HG03103 (cell line): ENCODE measurements at regions not wholly inside any gene's neighbourhood (a gene's known extent, or its start where the extent isn't known, plus 50 kb on each side); places are given as distances from the start of the nearest gene placed in this dataset.

ENCODE experiments used
- ATAC-seq: cut with Tn5 transposase; IDR thresholded peaks from one replicate; pipeline ENCODE4 v1.9.1; 2021; ENCODE audit warnings: low read depth; ENCODE audit not compliant: unreplicated experiment

DNA sequence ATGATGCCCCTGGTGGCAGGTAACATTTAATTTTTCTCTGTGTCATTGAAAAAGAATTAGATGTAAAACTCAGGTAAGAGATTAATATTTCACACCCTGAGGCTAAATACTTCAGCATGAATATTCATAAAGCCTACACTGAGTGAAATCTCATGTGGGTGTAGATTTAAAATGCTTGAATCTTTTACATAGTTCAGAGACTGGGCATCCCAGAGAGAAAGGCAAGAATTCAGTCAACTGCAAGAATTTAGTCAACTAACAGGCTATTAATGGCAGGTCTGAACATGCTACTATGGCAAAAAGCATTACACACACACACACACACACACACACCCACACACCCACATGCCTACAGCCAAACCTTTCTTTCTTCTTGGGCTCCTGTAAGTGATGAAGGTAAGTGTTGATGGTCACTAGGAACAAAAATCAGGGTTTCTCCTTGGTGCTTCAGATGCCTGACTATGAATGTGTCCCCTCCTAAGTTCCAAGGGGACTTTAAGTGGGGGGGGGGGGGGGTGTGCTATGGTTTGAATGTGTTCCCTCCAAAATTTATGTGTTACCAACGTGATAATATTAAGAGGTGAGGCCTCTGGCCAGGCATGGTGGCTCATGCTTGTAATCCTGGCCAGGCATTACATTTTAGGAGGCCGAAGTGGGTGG, 63.7 kb upstream of the PSMD7 start:
- ATAC-seq = no peak

DNA sequence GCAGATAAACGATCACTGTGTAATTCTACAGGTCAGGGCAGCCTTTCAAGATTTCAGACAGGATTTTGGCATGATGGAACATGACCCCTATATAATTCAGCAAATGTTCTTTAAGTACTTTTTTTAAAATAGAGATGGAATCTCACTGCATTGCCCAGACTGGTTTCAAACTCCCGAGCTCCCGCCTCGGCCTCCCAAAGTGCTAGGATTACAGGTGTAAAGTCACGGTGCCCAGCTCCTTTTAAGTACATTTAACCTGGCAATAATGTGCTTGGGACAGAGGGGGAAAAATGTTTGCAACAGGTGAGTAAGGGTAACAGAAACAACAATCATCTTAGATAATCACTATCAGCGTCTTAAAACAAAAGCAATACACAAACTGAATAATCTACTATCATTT, 66.5 kb upstream of the PSMD7 start:
- ATAC-seq = no peak

DNA sequence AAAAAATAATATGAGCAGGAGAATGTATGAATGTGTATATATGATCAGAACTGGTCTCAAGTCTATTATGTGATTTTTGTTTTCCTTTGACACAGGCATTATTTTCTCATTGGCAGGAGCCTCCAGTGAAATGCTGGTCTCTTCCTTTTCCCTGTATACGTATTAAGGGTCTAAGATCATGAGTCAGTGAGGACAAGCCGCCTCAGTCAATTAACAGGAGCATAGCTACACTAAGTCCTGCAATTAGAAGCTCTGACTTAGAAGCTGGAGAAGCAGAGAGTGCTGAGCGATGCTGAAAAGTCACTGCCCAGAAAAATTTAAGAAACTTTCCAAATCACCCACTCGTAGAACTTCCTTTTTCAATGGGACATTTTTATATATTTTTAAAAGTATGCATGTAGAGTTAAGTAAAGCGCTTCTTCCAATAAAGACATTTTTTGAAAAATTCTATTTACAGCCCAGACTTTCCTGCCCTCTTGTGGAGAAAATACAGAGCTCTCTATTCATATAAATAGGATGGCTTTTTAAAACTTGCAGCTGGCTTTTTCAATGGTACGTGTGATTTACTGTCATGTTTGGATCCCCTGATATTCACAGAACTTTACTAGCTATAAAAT, 70.2 kb upstream of the PSMD7 start:
- ATAC-seq = no peak

DNA sequence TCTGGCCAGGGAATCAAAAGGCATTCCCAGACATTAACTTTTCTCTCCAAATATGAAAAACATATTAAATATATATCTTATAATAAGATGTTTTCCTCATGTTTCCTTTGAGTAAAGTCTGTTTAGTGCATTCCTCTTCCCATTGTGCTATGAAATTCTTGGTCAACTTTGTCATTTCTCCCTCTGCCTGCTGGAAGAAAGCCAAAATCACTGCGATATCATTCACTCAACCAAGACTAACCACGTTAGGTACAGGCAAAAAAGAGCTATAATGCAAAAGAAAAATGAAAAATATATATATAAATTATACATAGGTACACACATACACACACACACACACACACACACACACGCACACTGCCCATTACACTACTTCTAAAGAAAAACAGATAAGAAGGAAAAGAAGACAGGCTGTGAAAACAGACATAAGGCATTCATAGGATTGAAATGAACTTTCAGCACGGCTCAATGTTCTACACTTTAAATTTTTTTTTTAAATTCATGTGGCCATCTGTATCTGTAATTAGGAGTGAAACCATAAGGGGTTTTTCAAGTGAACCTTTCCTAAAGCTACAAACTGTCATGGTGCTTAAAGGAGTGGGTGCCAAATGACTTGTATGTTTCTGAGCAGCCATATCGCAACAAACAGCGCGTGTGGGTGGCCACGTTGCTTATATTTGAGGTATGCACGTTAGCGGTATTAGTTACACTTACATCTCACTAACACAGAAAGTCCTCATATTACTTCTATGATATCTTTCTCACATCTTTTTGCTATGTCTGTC, 71.6 kb upstream of the PSMD7 start:
- ATAC-seq = no peak

DNA sequence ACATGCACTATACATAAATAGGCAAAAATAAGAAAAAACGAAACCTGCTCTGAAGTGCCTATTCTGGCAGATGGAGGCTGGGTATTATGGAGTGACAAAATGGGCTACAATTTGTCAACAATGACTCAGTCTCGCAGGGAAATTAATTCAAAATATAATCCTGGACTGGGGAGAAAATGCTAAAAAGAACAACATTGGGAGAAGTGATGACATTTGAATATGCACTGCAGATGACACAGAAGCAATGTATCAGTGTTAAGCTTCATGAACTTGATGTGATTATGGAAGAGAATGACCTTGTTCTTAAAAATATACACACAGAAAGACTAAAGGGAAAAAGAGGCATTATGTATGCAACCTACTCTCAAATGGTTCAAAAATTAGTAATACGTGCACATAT, 74.8 kb upstream of the PSMD7 start:
- no peak for ATAC-seq

DNA sequence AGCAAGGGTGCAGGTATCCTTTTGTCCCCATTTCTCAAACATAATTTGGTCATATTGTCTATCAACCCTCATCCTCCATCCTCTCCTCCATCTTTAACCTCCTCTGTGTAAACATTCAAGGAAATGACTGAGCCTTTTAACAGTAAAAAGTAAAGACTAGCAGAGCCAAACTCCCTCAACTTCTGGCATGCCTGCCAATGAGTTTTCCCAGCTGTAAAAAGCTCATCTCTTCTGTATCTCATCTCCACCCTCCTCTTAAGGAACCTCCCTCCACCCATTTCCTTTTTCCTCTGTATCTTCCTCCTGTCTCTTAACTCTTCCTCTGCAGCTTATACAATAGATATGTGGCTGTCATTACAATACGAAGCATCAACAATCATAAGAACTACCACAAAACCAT, 76.9 kb upstream of the PSMD7 start:
- no peak for ATAC-seq

DNA sequence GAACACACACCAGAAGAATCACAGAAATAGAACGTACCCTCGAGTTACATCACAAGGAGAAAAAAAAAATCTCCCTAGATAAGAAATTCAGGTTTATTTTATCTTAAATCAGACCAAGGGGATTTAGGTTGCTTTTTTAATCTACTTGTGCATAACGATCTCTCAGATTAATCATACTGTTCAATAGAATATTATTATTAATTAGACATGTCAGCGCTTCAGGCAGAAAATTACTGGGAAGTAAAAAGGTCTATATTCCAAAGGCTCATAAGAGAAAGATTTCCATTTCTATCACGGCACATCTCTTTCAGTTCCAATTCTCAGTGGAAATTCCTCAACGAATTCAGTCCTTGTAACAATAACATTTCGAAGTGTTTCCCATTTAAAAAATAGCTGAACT, 77.7 kb upstream of the PSMD7 start:
- no peak for ATAC-seq

DNA sequence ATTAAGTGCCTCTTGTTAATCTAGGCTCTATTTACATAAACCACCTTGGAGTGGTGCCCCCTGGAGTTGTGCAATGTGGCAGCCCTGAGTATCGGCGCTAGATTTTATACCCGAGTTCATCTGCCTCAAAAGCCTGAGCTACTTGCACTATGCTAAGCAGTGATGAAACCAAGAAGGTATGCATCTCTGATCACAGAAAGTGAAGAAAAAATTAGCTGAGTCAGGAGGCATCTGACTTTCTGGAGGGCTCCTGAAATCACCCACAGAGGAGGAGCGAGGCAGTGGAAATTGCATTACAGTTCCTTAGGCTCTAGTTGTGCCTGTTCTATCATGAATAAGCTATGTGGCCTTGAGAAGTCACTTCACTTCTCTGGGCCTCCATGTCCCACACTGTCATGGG, 80.3 kb upstream of the PSMD7 start:
- no peak for ATAC-seq

DNA sequence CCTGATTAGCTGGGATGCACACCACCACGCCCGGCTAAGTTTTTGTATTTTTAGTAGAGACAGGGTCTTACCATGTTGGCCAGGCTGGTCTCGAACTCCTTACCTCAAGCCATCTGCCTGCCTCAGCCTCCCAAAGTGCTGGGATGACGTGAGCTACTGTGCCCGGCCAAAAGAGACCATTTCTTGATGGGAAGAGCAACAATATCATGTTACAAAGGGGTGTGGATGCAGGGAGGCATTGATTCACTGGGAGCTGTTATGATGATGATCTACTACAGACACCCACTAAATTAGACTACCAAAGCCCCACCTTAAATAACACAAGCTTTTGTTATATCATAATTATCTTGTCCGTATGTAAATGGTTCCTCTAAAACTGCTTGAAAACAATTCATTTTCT, 81.4 kb upstream of the PSMD7 start:
- no peak for ATAC-seq

DNA sequence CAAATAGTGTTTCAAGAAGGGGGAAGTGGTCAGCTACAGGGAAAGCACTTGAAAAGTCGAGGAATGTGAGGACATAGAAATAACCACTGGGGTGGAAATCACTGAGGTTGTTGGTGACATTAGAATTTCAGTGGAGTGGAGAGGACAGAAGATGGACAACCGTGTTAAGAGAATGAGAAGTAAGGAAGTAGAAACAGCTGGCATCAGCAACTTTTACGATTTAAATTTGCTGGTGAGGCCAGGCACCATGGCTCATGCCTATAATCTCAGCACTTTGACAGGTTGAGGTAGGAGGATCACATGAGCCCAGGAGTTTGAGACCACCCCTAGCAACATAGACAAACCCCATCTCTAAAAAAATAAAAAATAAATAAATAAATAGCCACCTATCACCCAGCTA, 83.2 kb upstream of the PSMD7 start:
- ATAC-seq = no peak

DNA sequence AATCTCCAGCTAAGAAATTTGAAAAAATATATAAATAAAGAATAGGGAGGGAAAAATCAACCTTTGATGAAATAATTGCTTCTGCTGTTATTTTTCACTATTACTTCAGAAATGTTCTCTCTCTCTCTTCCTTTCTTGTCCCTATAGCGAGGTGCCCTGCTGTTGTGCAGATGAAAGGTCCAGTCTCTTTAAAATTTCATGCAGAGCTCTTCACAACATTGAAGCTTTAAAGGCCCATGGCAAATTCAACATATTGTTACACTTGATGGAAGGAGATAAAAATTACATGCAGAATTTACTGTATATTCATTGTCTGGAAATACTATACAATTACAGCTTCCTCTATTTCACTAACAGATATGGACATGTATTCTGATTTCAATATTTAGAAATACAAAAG, 86.4 kb upstream of the PSMD7 start:
- ATAC-seq = no peak

DNA sequence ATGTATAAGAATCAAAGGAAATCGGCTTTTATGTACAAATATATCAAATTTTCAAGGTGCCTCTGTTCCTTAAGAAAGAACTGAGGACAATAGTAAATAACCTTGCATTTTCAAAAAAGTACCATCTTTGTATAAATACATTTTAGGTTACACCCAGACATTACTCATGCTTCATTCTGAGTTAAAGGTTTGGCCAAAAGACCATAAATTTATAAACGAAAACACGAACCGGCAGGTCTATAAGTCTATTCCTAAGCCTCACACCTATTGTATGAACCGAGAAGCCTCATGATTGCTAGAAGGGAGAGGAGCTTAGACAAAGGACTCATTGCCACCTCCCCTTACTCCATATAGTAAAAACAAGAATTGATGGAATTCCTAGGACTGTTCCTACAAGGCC, 94.6 kb upstream of the PSMD7 start:
- ATAC-seq = no peak

DNA sequence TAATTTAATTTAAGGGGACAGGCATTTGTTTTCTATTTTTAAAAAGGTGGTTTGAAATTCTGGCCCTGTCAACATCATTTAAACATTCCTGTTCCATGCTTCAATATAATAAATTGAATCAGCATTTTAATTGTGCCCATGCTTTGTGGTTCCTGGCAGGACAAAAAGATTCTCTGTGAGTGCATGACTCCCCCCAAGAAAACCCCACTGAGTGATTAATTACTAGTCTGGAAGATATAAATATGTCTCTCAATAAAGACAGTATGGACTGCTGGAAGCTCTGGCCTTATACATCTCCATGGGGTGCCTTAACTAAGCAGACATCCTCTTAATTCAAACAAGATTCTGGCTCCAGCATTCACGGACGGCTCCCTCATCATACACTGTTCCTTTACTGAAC, 95.0 kb upstream of the PSMD7 start:
- ATAC-seq = no peak

DNA sequence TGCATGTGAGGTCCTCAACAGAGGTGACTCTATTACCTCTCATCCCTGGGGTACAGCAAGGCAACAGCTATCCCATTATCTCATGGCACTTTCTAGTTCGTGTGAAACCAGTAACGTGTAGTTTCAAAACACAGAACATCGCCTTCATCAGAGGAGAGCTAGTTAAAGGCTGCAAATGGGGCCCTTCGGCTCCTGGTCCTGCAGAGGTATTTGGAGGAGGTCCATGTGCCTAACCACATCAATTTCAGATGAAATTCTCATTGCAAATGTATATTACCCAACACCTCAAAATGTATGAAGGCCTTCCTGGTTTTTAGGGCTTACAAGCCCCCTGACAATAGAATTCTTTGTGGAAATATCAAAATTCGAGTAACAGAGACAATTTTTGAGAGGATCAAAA, 95.7 kb upstream of the PSMD7 start:
- no peak for ATAC-seq

DNA sequence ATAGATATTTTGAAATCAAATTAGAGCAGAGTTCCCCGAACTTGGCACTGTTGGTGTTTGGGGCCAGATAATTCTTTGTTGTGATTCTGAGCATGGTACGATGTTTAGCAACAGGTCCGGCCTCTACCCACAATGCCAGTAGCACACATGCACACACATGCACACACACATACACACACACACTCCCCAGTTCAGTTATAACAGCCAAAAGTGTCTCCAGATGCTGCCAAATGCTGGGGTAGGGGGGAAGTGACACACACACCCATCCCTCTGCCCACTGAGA, 96.8 kb upstream of the PSMD7 start:
- no peak for ATAC-seq

DNA sequence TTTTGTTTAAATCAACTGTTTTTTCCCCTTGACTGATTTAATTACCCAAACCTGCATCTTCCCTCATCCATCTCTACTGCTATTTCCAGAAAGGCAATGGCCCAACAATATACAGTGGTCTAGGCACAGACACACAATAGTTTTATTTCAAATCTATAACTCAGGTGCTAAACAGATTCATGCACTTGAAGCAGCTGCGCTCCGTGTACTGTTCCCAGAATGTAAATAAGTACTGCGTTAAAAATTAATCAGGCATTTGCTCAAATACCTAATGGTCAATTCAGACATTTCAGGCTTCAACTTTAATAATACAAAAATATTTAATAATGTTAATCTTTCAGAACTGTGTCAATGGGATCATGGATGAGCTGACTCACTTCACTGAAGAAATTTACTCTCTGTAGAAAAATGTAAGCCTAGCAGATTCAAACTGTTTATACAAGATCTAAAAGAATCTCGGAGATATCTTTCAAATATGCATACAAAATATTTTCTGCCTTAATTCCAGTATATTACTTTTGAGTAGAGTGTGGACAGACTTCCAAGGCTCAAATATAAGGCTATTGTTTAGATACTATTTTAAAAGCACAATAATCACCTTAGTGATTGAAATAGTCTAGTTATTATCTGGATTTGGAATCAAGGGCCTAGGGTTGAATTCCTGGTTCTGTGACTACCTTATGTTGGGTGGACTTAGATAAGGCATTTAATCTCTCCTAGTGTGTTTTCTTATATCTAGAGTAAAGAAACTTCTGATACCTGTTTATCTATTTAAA, 97.4 kb upstream of the PSMD7 start:
- no peak for ATAC-seq

DNA sequence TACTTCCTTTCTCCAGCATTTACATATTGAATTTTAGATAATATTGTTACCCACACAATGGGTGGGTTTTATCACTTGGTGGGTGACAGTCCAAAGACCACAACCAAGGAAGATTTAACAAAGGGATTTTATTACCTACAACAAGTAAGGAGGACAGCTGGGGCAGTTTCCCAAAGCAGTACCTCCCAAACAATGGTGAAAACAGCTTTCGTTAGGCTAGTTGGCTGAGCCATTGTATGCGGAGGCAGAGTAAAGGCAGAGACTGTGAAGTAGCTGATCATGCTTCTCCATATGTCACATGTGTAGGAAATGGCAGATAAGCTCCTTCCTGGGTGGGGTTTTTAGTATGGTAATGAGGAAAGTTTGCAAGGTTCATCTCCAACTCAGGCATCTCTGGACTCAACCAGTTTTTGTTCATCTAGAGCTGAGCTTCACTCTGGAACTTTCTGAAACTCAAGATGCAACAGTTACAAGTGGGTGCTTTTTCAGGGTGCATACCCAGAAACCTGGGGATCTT, 104.3 kb upstream of the PSMD7 start:
- no peak for ATAC-seq

DNA sequence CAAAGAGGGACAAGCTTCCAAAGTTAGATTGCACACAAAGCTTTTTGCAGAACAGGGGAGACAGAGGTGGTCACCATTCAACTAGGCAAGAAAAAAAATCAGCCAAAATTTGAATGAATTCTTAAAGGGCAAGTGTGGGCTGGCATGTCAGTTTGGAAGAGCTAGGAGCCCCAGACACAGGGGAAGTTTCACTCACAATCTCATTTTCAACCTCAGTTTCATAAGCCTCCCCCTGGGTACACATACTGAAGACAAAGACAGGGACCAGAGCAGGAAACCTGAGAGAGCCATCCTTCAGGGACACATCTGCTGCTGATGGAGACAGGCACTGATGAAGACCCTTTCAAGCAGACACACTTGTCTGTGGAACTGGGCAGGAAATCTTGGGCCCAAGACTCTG, 106.3 kb upstream of the PSMD7 start:
- ATAC-seq = no peak

DNA sequence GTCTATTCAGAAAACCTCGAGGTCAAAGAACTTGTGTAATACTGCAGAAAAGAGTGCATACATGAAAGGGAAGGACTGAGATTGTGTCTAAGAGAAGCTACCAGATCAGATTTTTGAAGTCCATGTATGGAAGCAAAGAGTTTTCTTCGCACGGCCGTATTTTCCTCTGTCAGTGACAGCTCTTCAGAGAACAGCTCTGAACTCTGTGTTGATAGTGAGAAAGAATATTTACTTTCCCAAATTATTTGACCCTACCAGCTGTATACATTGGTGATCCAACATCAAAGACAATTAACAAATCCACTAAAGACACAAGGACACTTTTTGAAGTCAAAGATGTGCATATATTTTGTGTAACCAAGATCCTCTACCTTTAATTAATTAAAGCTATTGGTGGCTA, 107.8 kb upstream of the PSMD7 start:
- ATAC-seq = no peak

DNA sequence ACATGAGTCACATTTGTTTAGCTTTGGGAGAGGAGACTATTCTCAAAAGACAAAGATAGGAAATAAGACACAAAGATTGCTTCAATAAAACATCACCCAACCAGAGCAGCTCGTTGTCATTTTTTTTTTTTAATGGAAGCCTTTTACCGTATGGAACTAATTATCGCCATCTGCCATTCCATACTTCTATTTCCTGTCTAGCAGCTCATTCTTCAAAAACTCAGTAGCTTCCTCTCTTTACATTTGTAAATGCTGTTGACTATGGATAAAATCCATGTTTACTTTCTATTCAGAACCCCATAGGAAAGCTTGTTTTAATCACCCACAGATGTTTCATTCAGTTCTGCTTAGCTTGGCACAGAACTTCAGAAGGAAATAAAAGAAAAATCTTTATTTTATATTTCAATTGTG, 110.0 kb upstream of the PSMD7 start:
- no peak for ATAC-seq

DNA sequence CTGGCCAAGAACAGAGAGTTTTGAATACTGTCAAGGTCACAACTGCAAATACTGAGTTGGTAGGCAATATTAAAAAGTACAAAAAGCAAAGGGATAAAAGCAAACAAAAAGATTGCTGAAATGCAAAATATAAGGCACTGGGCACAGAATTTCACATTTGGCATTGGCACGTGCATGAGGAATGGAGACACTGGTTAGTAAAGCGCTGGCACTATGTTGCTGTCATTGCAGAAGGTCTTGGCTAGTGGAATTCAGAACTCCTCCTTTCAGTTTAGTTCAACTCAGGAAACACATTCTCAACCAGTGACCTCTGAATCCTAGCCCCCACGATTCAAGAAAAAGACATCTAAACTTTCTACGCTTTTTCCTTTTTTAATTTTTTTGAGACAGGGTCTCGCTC, 111.8 kb upstream of the PSMD7 start:
- ATAC-seq = no peak
